ENCODE measurements at regions not wholly inside any gene's neighbourhood (a gene's known extent, or its start where the extent isn't known, plus 50 kb on each side); places are given as distances from the start of the nearest gene placed in this dataset.

DNA sequence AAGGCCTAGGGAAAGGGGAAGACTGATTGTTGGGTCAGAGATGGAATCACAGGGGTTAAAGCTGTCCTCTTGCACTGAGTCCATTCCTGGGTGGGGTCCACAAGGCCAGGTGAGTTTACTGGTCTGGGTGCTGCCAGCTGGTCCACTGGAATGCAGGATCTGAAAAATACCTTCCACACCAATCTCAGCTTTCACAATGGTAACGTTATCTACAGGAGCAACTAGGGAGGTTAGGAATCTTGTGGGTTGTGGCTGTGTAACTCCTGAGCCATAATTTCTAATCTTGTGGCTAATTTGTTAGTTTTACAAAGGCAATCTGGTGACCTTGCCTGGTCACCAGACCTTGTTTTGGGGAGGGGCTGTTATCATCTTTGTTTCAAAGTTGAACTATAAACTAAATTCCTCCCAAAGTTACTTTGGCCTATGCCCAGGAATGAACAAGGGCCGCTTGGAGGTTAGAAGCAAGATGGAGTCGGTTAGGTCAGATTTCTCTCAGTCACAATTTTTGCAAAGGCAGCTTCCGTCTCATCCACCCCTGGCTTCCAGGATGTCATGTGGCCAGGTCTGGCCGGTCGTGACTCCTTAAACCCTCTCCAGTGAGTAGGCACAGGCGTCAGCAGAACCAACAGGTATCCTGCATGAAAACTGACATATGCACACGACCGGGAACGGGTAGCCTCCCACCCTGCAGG lies 123.3 kb upstream of the SH3BP4 start:
- TF ChIP-seq CREB1 (IDR thresholded peaks at IDR 0.05): no peak
- TF ChIP-seq JUN (IDR thresholded peaks at IDR 0.05; ENCODE audit: low read depth, low read length): no peak
